ENCODE measurements at regions not wholly inside any gene's neighbourhood (a gene's known extent, or its start where the extent isn't known, plus 50 kb on each side); places are given as distances from the start of the nearest gene placed in this dataset.

- no peak; the same call in 1 of the 2 replicates for TF ChIP-seq KAT7 (CRISPR knock-in tag; IDR thresholded peaks at IDR 0.05; ENCODE audit: borderline replicate concordance)
- peak; percentile 73 for TF ChIP-seq ZBTB40 (IDR thresholded peaks at IDR 0.05)
- no peak for TF ChIP-seq ZBTB40 (CRISPR knock-in tag; IDR thresholded peaks at IDR 0.05)
- TF ChIP-seq GATA2 (CRISPR knock-in tag; IDR thresholded peaks at IDR 0.05): peak; percentile 22; the same call in 1 of the 2 replicates
- TF ChIP-seq ZBTB8A (IDR thresholded peaks at IDR 0.05; ENCODE audit: partially characterized antibody): no peak
- no peak for TF ChIP-seq FOS (IDR thresholded peaks at IDR 0.05; ENCODE audit: extremely low read depth, insufficient read length)
- TF ChIP-seq, protein P1, sequence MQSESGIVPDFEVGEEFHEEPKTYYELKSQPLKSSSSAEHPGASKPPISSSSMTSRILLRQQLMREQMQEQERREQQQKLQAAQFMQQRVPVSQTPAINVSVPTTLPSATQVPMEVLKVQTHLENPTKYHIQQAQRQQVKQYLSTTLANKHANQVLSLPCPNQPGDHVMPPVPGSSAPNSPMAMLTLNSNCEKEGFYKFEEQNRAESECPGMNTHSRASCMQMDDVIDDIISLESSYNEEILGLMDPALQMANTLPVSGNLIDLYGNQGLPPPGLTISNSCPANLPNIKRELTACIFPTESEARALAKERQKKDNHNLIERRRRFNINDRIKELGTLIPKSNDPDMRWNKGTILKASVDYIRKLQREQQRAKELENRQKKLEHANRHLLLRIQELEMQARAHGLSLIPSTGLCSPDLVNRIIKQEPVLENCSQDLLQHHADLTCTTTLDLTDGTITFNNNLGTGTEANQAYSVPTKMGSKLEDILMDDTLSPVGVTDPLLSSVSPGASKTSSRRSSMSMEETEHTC (IDR thresholded peaks at IDR 0.05): peak; percentile 8; the same call in 1 of the 2 replicates
- no peak for TF ChIP-seq PHTF2 (CRISPR knock-in tag; IDR thresholded peaks at IDR 0.05)
- TF ChIP-seq SFPQ (IDR thresholded peaks at IDR 0.05; ENCODE audit: low read depth, low read length): no peak
- TF ChIP-seq, protein P2, sequence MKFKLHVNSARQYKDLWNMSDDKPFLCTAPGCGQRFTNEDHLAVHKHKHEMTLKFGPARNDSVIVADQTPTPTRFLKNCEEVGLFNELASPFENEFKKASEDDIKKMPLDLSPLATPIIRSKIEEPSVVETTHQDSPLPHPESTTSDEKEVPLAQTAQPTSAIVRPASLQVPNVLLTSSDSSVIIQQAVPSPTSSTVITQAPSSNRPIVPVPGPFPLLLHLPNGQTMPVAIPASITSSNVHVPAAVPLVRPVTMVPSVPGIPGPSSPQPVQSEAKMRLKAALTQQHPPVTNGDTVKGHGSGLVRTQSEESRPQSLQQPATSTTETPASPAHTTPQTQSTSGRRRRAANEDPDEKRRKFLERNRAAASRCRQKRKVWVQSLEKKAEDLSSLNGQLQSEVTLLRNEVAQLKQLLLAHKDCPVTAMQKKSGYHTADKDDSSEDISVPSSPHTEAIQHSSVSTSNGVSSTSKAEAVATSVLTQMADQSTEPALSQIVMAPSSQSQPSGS (CRISPR knock-in tag; IDR thresholded peaks at IDR 0.05): no peak
Observed at GRCh38 chr6:4018171-4018923, 60.6 kb downstream of the FAM217A start (continued).
